ENCODE measurements at regions not wholly inside any gene's neighbourhood (a gene's known extent, or its start where the extent isn't known, plus 50 kb on each side); places are given as distances from the start of the nearest gene placed in this dataset.

GRCh38 chr6:84500726-84501125 lies 263.7 kb downstream of the TBX18 start:
- TF ChIP-seq CTCF (conservative IDR thresholded peaks at IDR 0.05; ENCODE audit: low read depth, low read length) = no peak
- H3K4me3 ChIP-seq (ENCODE audit: low read depth, low read length) = no peak overlapping the region
- peak; percentile 61 for DNase-seq (ENCODE audit: low read depth)

- no peak overlapping the region for H3K4me3 ChIP-seq (ENCODE audit: low read depth, low read length)
- DNase-seq (ENCODE audit: low read depth) = peak; percentile 61
- TF ChIP-seq CTCF (conservative IDR thresholded peaks at IDR 0.05; ENCODE audit: low read depth, low read length) = no peak
Measured at GRCh38 chr6:84498905-84499304, 265.5 kb downstream of the TBX18 start.

DNA sequence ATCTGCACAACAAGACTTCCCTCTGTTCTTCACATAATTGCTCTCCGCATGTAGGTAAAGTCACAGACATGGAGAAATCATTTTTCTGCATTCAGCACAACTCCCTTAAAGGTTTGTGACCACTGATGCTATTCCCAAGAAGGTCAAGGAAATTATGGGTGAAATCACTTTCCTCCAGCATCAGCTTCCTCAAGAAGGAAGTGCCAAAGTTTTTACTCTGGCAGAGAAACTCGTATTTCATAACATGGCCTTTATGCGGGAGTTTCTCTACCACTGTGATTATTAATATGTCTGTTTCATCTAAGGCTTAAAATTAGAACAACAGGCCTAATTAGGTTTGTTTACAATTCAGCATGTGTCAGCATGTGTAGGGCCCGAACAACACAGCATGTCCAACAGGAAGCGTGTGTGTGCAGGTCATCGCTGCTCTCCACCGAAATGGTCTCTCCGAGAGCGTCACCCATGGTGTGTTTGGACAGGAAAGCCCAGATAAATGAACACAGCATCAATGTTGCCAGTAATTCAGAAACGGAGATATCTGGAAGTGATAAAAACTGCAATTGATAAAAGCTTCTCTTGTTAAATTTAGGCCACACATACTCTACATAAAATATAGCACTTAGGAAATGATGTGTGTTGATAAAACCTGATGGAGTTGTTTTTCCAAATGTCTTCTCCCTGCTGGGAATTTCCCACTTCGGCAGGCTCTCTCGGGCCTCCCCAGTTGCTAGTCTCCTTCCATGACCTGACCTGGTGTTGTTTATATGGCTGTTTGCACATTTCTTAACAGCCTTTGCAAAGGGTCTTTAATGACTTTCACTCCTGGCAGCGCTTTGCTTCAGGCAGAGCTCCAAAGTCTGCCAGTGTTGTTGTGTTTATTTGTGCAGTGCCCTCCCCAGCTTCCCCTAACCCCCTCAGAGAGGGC lies 265.1 kb upstream of the CEP162 start:
- no peak for TF ChIP-seq CTCF (conservative IDR thresholded peaks at IDR 0.05; ENCODE audit: low read depth, low read length)
- peak; percentile 56 for DNase-seq (ENCODE audit: low read depth)
- H3K4me3 ChIP-seq (ENCODE audit: low read depth, low read length) = no peak overlapping the region

DNA sequence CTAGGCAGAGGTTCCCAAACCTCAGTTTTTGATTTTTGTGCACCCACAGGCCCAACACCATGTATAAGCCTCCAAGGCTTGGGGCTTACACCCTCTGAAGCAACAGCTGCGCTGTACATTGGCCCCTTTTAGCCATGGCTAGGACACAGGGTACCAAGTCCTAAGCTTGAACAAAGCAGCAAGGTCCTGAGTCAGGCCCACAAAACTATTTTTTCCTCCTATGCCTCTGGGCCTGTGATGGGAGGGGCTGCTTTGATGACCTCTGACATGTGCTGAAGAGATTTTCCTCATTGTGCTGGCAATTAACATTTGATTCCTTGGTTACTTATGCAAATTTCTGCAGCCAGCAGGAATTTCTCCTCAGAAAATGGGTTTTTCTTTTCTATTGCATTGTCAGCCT lies 262.2 kb upstream of the CEP162 start:
- TF ChIP-seq CTCF (conservative IDR thresholded peaks at IDR 0.05; ENCODE audit: low read depth, low read length) = no peak
- H3K4me3 ChIP-seq (ENCODE audit: low read depth, low read length) = no peak overlapping the region
- no peak for DNase-seq (ENCODE audit: low read depth)

GRCh38 chr6:84486526-84486925 lies 259.1 kb upstream of the CEP162 start:
- no peak for DNase-seq (ENCODE audit: low read depth)
- H3K4me3 ChIP-seq (ENCODE audit: low read depth, low read length) = no peak overlapping the region
- no peak for TF ChIP-seq CTCF (conservative IDR thresholded peaks at IDR 0.05; ENCODE audit: low read depth, low read length)

- TF ChIP-seq CTCF (conservative IDR thresholded peaks at IDR 0.05; ENCODE audit: low read depth, low read length) = no peak
- no peak for DNase-seq (ENCODE audit: low read depth)
- H3K4me3 ChIP-seq (ENCODE audit: low read depth, low read length) = no peak overlapping the region
Measured at GRCh38 chr6:84469144-84469543, 241.7 kb upstream of the CEP162 start.

GRCh38 chr6:84467296-84467695 lies 239.9 kb upstream of the CEP162 start:
- TF ChIP-seq CTCF (conservative IDR thresholded peaks at IDR 0.05; ENCODE audit: low read depth, low read length) = no peak
- peak; percentile 59 for DNase-seq (ENCODE audit: low read depth)
- no peak overlapping the region for H3K4me3 ChIP-seq (ENCODE audit: low read depth, low read length)
